ENCODE measurements at regions not wholly inside any gene's neighbourhood (a gene's known extent, or its start where the extent isn't known, plus 50 kb on each side); places are given as distances from the start of the nearest gene placed in this dataset.

DNA sequence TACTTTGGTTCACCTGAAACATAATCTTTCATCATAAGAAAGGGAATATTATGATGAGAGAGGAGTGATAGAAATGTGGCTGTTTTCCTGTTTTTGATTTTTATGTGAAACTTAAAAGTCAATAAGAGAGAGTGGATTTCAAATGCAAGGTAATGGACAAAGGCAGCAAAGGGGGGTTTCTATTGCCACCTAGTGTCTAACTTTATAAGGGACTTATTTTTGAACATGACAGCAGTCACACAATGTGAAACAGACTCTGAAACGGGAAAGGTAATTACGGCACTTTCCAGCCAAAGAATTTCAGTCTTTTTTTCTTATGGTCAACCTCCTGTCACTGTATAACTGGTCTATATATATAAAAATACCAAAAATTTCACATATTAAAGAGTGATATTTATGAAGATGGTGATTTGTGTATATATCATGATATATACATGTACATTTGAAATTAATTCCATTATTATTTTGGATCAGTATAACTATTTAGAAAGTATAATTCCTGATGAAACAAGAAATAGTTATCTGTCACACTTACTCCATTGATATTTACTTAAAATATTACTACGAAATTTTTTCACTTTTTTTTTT, 127.1 kb downstream of the FBXO8 start (continued):
- TF ChIP-seq FOXK2 (conservative IDR thresholded peaks at IDR 0.05 in 1 of 2, IDR thresholded peaks at IDR 0.05 in 1 of 2; ENCODE audit: low read depth in 2 of 2) (peak in 1 of 2 experiments; percentile 44; a peak in 1 of 4 replicates), SIX5 (IDR thresholded peaks at IDR 0.05; ENCODE audit: borderline replicate concordance in 1 of 2, insufficient read depth in 1 of 2, low read depth in 1 of 2, low read length in 2 of 2) (no peak), YBX1 (IDR thresholded peaks at IDR 0.05) (no peak), ARNT (IDR thresholded peaks at IDR 0.05) (no peak), EGR1 (conservative IDR thresholded peaks at IDR 0.05) (no peak), MEIS2 (IDR thresholded peaks at IDR 0.05; ENCODE audit: partially characterized antibody) (peak; percentile 22), SRSF7 (optimal IDR thresholded peaks at IDR 0.05; ENCODE audit: low read depth, low read length) (no peak), RAD21 (CRISPR knock-in tag; conservative IDR thresholded peaks at IDR 0.05 in 1 of 2, IDR thresholded peaks at IDR 0.05 in 1 of 2) (peak; percentile 68 to 72), NFE2 (IDR thresholded peaks at IDR 0.05; ENCODE audit: low read depth) (0 out of 2 replicates have a peak, but pooled peaks have one; percentile 6), NEUROD1 (IDR thresholded peaks at IDR 0.05; ENCODE audit: borderline replicate concordance, low read depth, low read length, partially characterized antibody) (no peak), KAT8 (IDR thresholded peaks at IDR 0.05; ENCODE audit: low read depth) (no peak)
- TF ChIP-seq, protein P1, sequence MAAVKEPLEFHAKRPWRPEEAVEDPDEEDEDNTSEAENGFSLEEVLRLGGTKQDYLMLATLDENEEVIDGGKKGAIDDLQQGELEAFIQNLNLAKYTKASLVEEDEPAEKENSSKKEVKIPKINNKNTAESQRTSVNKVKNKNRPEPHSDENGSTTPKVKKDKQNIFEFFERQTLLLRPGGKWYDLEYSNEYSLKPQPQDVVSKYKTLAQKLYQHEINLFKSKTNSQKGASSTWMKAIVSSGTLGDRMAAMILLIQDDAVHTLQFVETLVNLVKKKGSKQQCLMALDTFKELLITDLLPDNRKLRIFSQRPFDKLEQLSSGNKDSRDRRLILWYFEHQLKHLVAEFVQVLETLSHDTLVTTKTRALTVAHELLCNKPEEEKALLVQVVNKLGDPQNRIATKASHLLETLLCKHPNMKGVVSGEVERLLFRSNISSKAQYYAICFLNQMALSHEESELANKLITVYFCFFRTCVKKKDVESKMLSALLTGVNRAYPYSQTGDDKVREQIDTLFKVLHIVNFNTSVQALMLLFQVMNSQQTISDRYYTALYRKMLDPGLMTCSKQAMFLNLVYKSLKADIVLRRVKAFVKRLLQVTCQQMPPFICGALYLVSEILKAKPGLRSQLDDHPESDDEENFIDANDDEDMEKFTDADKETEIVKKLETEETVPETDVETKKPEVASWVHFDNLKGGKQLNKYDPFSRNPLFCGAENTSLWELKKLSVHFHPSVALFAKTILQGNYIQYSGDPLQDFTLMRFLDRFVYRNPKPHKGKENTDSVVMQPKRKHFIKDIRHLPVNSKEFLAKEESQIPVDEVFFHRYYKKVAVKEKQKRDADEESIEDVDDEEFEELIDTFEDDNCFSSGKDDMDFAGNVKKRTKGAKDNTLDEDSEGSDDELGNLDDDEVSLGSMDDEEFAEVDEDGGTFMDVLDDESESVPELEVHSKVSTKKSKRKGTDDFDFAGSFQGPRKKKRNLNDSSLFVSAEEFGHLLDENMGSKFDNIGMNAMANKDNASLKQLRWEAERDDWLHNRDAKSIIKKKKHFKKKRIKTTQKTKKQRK (IDR thresholded peaks at IDR 0.05; ENCODE audit: borderline replicate concordance, low read depth, low read length): no peak
- TF ChIP-seq, protein P2, sequence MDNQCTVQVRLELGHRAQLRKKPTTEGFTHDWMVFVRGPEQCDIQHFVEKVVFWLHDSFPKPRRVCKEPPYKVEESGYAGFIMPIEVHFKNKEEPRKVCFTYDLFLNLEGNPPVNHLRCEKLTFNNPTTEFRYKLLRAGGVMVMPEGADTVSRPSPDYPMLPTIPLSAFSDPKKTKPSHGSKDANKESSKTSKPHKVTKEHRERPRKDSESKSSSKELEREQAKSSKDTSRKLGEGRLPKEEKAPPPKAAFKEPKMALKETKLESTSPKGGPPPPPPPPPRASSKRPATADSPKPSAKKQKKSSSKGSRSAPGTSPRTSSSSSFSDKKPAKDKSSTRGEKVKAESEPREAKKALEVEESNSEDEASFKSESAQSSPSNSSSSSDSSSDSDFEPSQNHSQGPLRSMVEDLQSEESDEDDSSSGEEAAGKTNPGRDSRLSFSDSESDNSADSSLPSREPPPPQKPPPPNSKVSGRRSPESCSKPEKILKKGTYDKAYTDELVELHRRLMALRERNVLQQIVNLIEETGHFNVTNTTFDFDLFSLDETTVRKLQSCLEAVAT (IDR thresholded peaks at IDR 0.05): no peak
- TF ChIP-seq, protein P3, sequence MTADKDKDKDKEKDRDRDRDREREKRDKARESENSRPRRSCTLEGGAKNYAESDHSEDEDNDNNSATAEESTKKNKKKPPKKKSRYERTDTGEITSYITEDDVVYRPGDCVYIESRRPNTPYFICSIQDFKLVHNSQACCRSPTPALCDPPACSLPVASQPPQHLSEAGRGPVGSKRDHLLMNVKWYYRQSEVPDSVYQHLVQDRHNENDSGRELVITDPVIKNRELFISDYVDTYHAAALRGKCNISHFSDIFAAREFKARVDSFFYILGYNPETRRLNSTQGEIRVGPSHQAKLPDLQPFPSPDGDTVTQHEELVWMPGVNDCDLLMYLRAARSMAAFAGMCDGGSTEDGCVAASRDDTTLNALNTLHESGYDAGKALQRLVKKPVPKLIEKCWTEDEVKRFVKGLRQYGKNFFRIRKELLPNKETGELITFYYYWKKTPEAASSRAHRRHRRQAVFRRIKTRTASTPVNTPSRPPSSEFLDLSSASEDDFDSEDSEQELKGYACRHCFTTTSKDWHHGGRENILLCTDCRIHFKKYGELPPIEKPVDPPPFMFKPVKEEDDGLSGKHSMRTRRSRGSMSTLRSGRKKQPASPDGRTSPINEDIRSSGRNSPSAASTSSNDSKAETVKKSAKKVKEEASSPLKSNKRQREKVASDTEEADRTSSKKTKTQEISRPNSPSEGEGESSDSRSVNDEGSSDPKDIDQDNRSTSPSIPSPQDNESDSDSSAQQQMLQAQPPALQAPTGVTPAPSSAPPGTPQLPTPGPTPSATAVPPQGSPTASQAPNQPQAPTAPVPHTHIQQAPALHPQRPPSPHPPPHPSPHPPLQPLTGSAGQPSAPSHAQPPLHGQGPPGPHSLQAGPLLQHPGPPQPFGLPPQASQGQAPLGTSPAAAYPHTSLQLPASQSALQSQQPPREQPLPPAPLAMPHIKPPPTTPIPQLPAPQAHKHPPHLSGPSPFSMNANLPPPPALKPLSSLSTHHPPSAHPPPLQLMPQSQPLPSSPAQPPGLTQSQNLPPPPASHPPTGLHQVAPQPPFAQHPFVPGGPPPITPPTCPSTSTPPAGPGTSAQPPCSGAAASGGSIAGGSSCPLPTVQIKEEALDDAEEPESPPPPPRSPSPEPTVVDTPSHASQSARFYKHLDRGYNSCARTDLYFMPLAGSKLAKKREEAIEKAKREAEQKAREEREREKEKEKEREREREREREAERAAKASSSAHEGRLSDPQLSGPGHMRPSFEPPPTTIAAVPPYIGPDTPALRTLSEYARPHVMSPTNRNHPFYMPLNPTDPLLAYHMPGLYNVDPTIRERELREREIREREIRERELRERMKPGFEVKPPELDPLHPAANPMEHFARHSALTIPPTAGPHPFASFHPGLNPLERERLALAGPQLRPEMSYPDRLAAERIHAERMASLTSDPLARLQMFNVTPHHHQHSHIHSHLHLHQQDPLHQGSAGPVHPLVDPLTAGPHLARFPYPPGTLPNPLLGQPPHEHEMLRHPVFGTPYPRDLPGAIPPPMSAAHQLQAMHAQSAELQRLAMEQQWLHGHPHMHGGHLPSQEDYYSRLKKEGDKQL (CRISPR knock-in tag; IDR thresholded peaks at IDR 0.05; ENCODE audit: borderline replicate concordance): no peak
- TF ChIP-seq, protein P4, sequence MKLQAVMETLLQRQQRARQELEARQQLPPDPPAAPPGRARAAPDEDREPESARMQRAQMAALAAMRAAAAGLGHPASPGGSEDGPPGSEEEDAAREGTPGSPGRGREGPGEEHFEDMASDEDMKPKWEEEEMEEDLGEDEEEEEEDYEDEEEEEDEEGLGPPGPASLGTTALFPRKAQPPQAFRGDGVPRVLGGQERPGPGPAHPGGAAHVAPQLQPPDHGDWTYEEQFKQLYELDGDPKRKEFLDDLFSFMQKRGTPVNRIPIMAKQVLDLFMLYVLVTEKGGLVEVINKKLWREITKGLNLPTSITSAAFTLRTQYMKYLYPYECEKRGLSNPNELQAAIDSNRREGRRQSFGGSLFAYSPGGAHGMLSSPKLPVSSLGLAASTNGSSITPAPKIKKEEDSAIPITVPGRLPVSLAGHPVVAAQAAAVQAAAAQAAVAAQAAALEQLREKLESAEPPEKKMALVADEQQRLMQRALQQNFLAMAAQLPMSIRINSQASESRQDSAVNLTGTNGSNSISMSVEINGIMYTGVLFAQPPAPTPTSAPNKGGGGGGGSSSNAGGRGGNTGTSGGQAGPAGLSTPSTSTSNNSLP (IDR thresholded peaks at IDR 0.05; ENCODE audit: borderline replicate concordance, low read depth, low read length): 0 out of 2 replicates have a peak, but pooled peaks have one; percentile 42

Measured in K562 (cell line).